K562 (cell line): ENCODE measurements at regions not wholly inside any gene's neighbourhood (a gene's known extent, or its start where the extent isn't known, plus 50 kb on each side); places are given as distances from the start of the nearest gene placed in this dataset.

Experiments
- ATAC-seq: fragments of 200-7000 bp; cut with Tn5 transposase; 3 replicates; pipeline ENCODE4 v1.9.1; 2020; ENCODE audit warnings: moderate library complexity
- BruUV-seq: library from RNA; stranded (reverse); fragments of 400-500 nt; replicated peaks from 2 replicates; lab custom pipeline; 2021; lab: Mats Ljungman, UMichigan
- CTCF ChIA-PET: fragments of 300-600 bp; formaldehyde crosslinking; extraction: SDS; loops from one replicate; lab custom pipeline; 2021; ENCODE audit warnings: low intra/inter-chr PET ratio; lab: Yijun Ruan, JAX
- POLR2A ChIA-PET: fragments of 300-600, 350-650 bp; sonication (Branson Sonifier 250); formaldehyde crosslinking; extraction: SDS; loops from one replicate; lab custom pipeline; 2021; ENCODE audit warnings: antibody characterized with exemption, inconsistent platforms; lab: Yijun Ruan, JAX
- DNase-seq, 4 experiments: peaks; one replicate each; pipeline versions ENCODE4 v3.0.0 to v3.0.0-alpha.2; 2011 to 2018; ENCODE audit warnings: low spot score in 3 of 4, mixed read lengths in 3 of 4; ENCODE audit errors: extremely low read depth in 1 of 4
- FAIRE-seq: peaks from 2 replicates; lab custom pipeline; 2011; peaks lifted over from hg19 to GRCh38; lab: Jason Lieb, UNC
- H2AFZ ChIP-seq: 2 replicates; pipeline ENCODE4 v1.6.0; 2011; ENCODE audit warnings: low read depth, low read length, control low read depth, inconsistent platforms
- H3K27ac ChIP-seq: fragments of 200-600 bp; 3 replicates; pipeline ENCODE4 v1.8.0; 2011; ENCODE audit warnings: low read depth, mild to moderate bottlenecking, control low read depth, inconsistent platforms, low read length, moderate library complexity, mixed read lengths; ENCODE audit errors: extremely low read depth
- H3K27me3 ChIP-seq, 2 experiments: fragments of 300-600 bp in 1 of 2; 2 replicates in 1 of 2; 3 replicates in 1 of 2; pipeline versions ENCODE4 v1.6.0 to v1.8.0; 2011; ENCODE audit warnings: inconsistent platforms in 2 of 2, low read length in 2 of 2, mild to moderate bottlenecking in 1 of 2, mixed read lengths in 1 of 2, moderate library complexity in 1 of 2; ENCODE audit not compliant: control insufficient read depth in 2 of 2, insufficient read depth in 2 of 2
- H3K36me3 ChIP-seq: fragments of 300-600 bp; 3 replicates; pipeline ENCODE4 v1.8.0; 2011; ENCODE audit warnings: mild to moderate bottlenecking, low read length, inconsistent platforms; ENCODE audit not compliant: control insufficient read depth, insufficient read depth
- H3K4me1 ChIP-seq, 2 experiments: fragments of 200-600 bp in 1 of 2; replicated peaks in 1 of 2; 2 replicates in 1 of 2; 3 replicates in 1 of 2; pipeline versions ENCODE4 v1.5.1 to v1.8.0; 2011; ENCODE audit warnings: inconsistent platforms in 2 of 2, low read length in 2 of 2, mild to moderate bottlenecking in 1 of 2, mixed read lengths in 1 of 2, moderate library complexity in 1 of 2; ENCODE audit not compliant: control insufficient read depth in 2 of 2, insufficient read depth in 2 of 2
- H3K4me2 ChIP-seq: 2 replicates; pipeline ENCODE4 v1.6.1; 2011; ENCODE audit warnings: low read length, control low read depth, inconsistent platforms, mixed read lengths; ENCODE audit not compliant: insufficient read depth
- H3K4me3 ChIP-seq: fragments of 200-600 bp; sonication (generic), shearing (Covaris generic); 2 replicates; pipeline ENCODE4 v1.5.1; 2016; ENCODE audit warnings: control low read depth, inconsistent platforms
- H3K79me2 ChIP-seq: fragments of 200-600 bp; 3 replicates; pipeline ENCODE4 v1.8.0; 2011; ENCODE audit warnings: low read length, inconsistent platforms; ENCODE audit not compliant: control insufficient read depth, insufficient read depth
- H3K9ac ChIP-seq, 2 experiments: 2 replicates each; pipeline versions ENCODE4 v1.6.0 to v1.6.1; 2011; ENCODE audit warnings: low read depth in 2 of 2, low read length in 2 of 2, control low read depth in 1 of 2, inconsistent platforms in 1 of 2, mild to moderate bottlenecking in 1 of 2, mixed read lengths in 1 of 2; ENCODE audit not compliant: insufficient read depth in 1 of 2
- H3K9me1 ChIP-seq: one replicate; pipeline ENCODE4 v1.6.0; 2011; ENCODE audit warnings: inconsistent platforms, mild to moderate bottlenecking, low read length, moderate library complexity; ENCODE audit not compliant: control insufficient read depth, insufficient read depth
- H3K9me3 ChIP-seq: replicated peaks from 2 replicates; pipeline ENCODE4 v1.5.1; 2011; ENCODE audit warnings: low read depth, low read length, inconsistent platforms; ENCODE audit not compliant: control insufficient read depth, insufficient read depth
- H4K20me1 ChIP-seq: replicated peaks from 2 replicates; pipeline ENCODE4 v1.6.1; 2011; ENCODE audit warnings: low read length, inconsistent platforms, mixed read lengths; ENCODE audit not compliant: control insufficient read depth, insufficient read depth
- HDAC6 ChIP-seq: IDR thresholded peaks from 2 replicates; pipeline ENCODE4 v1.6.1; 2012; ENCODE audit warnings: low read depth, mild to moderate bottlenecking, control low read depth, inconsistent platforms, low read length, moderate library complexity
- KLF6 ChIP-seq: fragments of 250-450 bp; sonication (Bioruptor Pico); IDR thresholded peaks from 2 replicates; pipeline ENCODE4 v1.4.0; 2020; ENCODE audit warnings: mild to moderate bottlenecking, moderate library complexity, borderline replicate concordance
- THRAP3 ChIP-seq: fragments of 450-650 bp; IDR thresholded peaks from 2 replicates; pipeline ENCODE4 v1.6.1; 2016; ENCODE audit warnings: mild to moderate bottlenecking, inconsistent platforms, borderline replicate concordance
- ZNF121 ChIP-seq: sonication (generic); formaldehyde crosslinking; conservative IDR thresholded peaks from 2 replicates; pipeline ENCODE4 v1.8.0; 2022; ENCODE audit warnings: missing genetic modification reagents
- ZNF583 ChIP-seq: fragments of 250-450 bp; sonication (Bioruptor Pico); IDR thresholded peaks from 2 replicates; pipeline ENCODE4 v1.4.0; 2020
- WGBS: fragments of 100-300 bp; shearing (Covaris generic); methylation state at CpG from one replicate; pipeline ENCODE4 v1.1.6; 2016; ENCODE audit warnings: low coverage, mixed read lengths; ENCODE audit not compliant: insufficient coverage; ENCODE audit errors: missing lambda C conversion rate; 5-methylcytosine and 5-hydroxymethylcytosine counted together
- in situ Hi-C: fragments of 300-500 bp; cut with MboI; formaldehyde crosslinking; loops from 4 replicates; pipeline ENCODE4 v1.15.0; 2018; ENCODE audit warnings: inconsistent platforms, mixed read lengths
- intact Hi-C: fragments of 100-400 bp; cut with micrococcal nuclease; formaldehyde crosslinking; loops from 2 replicates; pipeline ENCODE4 v1.14.2; 2022

DNA sequence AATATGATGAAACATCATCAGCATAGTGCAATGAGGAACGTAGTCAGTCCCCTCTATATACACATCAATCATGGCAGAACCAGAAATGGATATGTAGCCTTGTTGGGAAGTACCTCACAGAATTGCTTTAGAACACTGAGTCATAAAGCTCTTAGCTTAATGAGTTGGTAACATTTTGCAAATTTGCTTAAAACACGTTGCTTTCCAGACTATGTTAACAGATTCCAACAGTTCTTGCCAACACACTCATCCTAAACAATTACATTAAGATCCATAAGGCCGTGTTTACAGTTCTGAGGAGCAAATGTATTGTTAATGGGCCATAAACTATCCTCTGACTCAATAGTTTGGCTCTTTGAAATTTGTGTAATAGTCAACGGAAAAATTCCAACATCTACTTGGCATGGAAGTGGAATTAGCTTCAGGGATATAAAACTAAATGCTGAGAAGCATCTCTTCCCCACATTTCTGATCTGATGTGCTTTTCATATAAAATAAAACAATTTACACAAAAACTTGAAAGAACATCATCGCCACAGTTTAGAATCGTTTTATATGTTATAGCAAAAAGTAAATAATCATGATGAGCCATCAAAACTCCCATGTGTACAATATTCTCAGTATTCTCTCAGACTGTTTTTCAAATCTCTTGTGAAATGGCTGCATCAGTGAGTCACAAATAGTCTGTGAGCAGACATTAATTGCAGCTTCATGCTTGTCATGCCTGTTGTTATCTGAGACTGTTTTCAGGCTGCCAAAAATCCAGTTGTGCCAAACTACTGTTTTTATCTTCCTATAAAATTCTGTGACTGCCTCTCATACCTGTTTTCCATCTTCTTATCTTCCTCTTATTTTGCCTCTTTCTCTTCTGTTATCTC lies 291.9 kb downstream of the COX7C start:
- 1% methylated on average over 6 of the region's 6 CpGs for WGBS
- no TSS peak for BruUV-seq
- Histone ChIP-seq H3K36me3 (no peaks in the 10 kb centered on the region), H3K27ac (no peak overlapping the region), H3K79me2 (no peaks in the 10 kb centered on the region), H3K4me2 (no peak overlapping the region), H3K27me3 (no peaks in the 10 kb centered on the region), H2AFZ (no peak overlapping the region), H3K9ac (no peak overlapping the region), H3K4me3 (no peak overlapping the region), H3K9me1 (no peaks in the 10 kb centered on the region), H3K4me1 (no peaks in the 10 kb centered on the region), H3K9me3 (no peaks in the 10 kb centered on the region), H4K20me1 (no peaks in the 10 kb centered on the region)
- no peak for FAIRE-seq
- TF ChIP-seq ZNF583 (CRISPR knock-in tag) = no peak
- TF ChIP-seq THRAP3 = no peak
- no peak for TF ChIP-seq KLF6 (CRISPR knock-in tag)
- TF ChIP-seq ZNF121 (CRISPR knock-in tag) = no peak
- no peak for TF ChIP-seq HDAC6
- no peak for DNase-seq
- CTCF ChIA-PET = no interaction called here
- no peak for ATAC-seq
- POLR2A ChIA-PET = interaction anchor here (0.8 kb wide), 1 partner anchor 309 kb away, joined by 3 read pairs; no protein-coding TSS in a partner anchor
- in situ Hi-C loops = no loop called here
- intact Hi-C loops = no loop called here
